ENCODE measurements at regions not wholly inside any gene's neighbourhood (a gene's known extent, or its start where the extent isn't known, plus 50 kb on each side); places are given as distances from the start of the nearest gene placed in this dataset.

GRCh38 chr14:98953551-98954348, 318.2 kb downstream of the BCL11B start:
- POLR2A ChIA-PET, result no interaction called here
- no peak for TF ChIP-seq CTCF (IDR thresholded peaks at IDR 0.05; ENCODE audit: insufficient read depth, low read depth, low read length)
- Histone ChIP-seq H3K4me3 (ENCODE audit: low read depth, low read length) (no peak overlapping the region), H3K27me3 (ENCODE audit: control insufficient read depth, insufficient read depth, low read length) (no peaks in the 10 kb centered on the region), H3K36me3 (ENCODE audit: control insufficient read depth, insufficient read depth, low read length) (no peaks in the 10 kb centered on the region)
- CTCF ChIA-PET, result no interaction called here
- DNase-seq (ENCODE audit: low read depth), result no peak

- CTCF ChIA-PET, result no interaction called here
- POLR2A ChIA-PET, result no interaction called here
- no peaks in the 10 kb centered on the region for H3K27me3 ChIP-seq (ENCODE audit: control insufficient read depth, insufficient read depth, low read length)
- H3K36me3 ChIP-seq (ENCODE audit: control insufficient read depth, insufficient read depth, low read length), result no peaks in the 10 kb centered on the region
- DNase-seq (ENCODE audit: low read depth), result no peak
- no peak for TF ChIP-seq CTCF (IDR thresholded peaks at IDR 0.05; ENCODE audit: insufficient read depth, low read depth, low read length)
- no peak overlapping the region for H3K4me3 ChIP-seq (ENCODE audit: low read depth, low read length)
Observed at GRCh38 chr14:98954349-98955000, 317.5 kb downstream of the BCL11B start.

GRCh38 chr14:98955036-98955740, 316.8 kb downstream of the BCL11B start:
- no peak overlapping the region for H3K4me3 ChIP-seq (ENCODE audit: low read depth, low read length)
- no peak for TF ChIP-seq CTCF (IDR thresholded peaks at IDR 0.05; ENCODE audit: insufficient read depth, low read depth, low read length)
- no peaks in the 10 kb centered on the region for H3K27me3 ChIP-seq (ENCODE audit: control insufficient read depth, insufficient read depth, low read length)
- ChIA-PET POLR2A (no interaction called here), CTCF (no interaction called here)
- no peak for DNase-seq (ENCODE audit: low read depth)
- no peaks in the 10 kb centered on the region for H3K36me3 ChIP-seq (ENCODE audit: control insufficient read depth, insufficient read depth, low read length)

GRCh38 chr14:98955741-98956070, 316.3 kb downstream of the BCL11B start:
- no peak for TF ChIP-seq CTCF (IDR thresholded peaks at IDR 0.05; ENCODE audit: insufficient read depth, low read depth, low read length)
- DNase-seq (ENCODE audit: low read depth), result no peak
- no peak overlapping the region for H3K4me3 ChIP-seq (ENCODE audit: low read depth, low read length)
- H3K27me3 ChIP-seq (ENCODE audit: control insufficient read depth, insufficient read depth, low read length), result no peaks in the 10 kb centered on the region
- CTCF ChIA-PET, result no interaction called here
- H3K36me3 ChIP-seq (ENCODE audit: control insufficient read depth, insufficient read depth, low read length), result no peaks in the 10 kb centered on the region
- POLR2A ChIA-PET, result no interaction called here

- no peak for TF ChIP-seq CTCF (IDR thresholded peaks at IDR 0.05; ENCODE audit: insufficient read depth, low read depth, low read length)
- H3K4me3 ChIP-seq (ENCODE audit: low read depth, low read length), result no peak overlapping the region
- H3K36me3 ChIP-seq (ENCODE audit: control insufficient read depth, insufficient read depth, low read length), result no peaks in the 10 kb centered on the region
- H3K27me3 ChIP-seq (ENCODE audit: control insufficient read depth, insufficient read depth, low read length), result no peaks in the 10 kb centered on the region
- ChIA-PET CTCF (no interaction called here), POLR2A (no interaction called here)
- no peak for DNase-seq (ENCODE audit: low read depth)
Observed at GRCh38 chr14:98956181-98956580, 315.8 kb downstream of the BCL11B start.
